Activated CD4-positive, CD25-positive, alpha-beta regulatory T cell treated with anti-CD3 and anti-CD28 coated beads, Interleukin-2, amount 50 U/mL, for 24 hours (primary cell): ENCODE measurements at regions not wholly inside any gene's neighbourhood (a gene's known extent, or its start where the extent isn't known, plus 50 kb on each side); places are given as distances from the start of the nearest gene placed in this dataset.
"Not testable (repeated sequence)": the region's sequence is repeated elsewhere in the genome, so short reads cannot be mapped to it uniquely, and the experiment has no call there.

ENCODE experiments used
- ATAC-seq, 2 donors: fragments of 150-1000 bp; cut with Tn5 transposase; one replicate each; pipeline ENCODE4 v1.10.0; 2021; ENCODE audit warnings: mild to moderate bottlenecking in 1 of 2, moderate library complexity in 1 of 2

DNA sequence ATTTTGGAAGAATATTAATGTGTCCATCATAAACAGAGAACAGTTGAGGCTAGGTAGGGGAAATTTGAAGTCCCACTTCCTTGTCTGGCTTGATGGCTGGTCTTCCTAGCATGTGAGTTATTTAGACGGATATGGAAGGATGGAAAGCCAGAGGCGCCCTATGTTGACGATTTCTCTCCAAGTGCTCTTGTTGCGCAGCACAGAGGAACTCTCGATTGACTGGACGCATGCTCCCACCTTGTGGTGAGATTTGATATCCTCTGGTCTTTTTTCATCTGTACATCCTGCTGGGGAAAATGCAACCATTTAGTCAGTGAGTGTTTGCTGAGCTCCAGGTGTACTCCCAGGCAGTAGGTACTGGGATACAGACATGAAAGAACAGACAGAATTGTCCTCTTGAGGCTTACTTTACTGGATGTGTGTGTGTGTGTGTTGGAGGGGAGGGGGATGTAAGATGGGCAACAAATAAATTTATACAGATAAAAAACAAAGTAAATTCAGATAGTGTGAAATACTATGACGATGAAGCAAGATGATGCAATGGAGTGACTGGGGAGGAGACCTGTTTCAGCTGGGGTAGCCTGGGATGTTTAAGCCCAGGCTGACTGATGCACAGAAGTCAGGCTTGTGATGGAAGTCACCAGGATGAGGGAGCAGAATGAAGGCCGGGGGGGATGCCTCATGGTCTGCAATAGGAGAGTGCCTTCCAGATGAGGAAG, 137.2 kb downstream of the TRIM43 start:
- ATAC-seq = no peak

DNA sequence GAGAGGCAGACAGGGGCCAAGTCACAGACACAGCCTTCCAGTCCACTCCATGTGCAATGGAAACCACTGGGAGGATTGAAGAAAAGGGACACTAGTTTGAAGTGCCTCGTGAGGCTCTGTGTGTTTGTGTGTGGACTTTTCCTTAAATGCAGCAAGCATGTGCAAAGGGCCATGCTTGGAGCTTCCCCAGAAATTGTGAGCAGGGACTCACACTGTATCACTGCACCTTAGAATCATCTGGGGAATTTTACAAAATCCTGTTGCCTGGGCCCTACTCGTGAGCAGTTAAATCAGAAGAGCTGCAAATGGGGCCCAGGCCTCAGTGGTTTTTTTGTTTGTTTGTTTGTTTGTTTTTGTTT, 137.8 kb downstream of the TRIM43 start:
- no peak for ATAC-seq

DNA sequence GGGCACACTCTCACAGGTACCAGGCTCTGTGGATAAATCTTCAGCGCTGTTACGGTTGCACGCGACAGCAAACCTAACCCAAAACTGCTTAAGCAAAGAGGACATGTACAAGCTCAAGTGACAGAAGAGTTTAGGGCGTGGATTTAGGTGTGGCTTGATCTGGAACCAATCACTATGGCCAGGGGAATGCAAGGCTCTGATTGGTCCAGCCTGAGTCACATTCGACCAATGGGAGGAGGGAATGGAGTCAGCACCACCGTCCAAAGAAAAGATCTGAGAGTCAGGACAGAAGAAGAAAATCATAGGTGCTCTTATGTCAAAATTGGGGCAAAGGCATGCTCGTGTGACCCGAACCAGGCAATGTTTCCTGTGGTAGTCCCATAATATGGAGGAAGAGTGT, 139.0 kb downstream of the TRIM43 start:
- no peak for ATAC-seq

DNA sequence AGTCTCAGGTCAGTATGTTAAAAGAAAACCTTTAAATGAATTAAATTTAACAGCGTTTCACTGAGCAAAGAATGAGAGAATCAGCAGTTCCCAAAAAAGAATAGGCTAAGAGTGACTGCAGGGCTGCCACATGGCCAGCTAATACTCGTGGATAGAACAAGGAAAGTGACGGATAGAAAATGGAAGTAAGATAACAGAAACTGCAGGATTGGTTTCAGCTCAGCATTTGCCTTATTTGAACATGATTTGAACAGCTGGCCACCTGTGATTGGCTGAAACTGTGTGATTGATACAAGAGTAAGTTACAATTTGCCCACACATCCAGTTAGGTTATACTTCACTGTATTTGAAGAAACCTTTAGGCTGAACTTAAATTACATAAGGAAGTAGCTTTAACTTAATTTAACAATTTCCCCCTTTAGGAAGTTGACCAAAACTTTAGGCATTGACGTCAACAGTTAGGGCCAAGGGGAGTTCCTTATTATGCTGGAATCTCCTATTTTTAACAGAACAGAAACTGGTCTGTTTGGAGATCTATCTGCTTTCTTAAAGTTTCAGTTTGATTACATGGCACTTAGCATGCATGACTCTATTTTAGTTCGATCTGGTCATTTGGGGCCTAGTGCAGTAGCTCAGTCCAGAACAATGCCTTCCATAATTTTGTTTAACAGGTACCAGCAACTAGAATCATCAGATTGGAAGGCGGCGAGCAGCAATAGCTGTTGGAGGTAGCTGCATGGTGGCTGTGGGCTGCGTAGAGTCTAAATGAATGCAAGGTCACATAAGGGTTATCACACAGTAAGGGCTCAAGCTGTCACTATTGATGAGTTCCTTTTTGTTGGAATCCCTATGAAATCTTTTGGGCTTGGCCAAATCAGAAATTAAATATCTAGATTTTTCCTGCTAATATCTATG, 143.4 kb downstream of the TRIM43 start:
- no peak for ATAC-seq

DNA sequence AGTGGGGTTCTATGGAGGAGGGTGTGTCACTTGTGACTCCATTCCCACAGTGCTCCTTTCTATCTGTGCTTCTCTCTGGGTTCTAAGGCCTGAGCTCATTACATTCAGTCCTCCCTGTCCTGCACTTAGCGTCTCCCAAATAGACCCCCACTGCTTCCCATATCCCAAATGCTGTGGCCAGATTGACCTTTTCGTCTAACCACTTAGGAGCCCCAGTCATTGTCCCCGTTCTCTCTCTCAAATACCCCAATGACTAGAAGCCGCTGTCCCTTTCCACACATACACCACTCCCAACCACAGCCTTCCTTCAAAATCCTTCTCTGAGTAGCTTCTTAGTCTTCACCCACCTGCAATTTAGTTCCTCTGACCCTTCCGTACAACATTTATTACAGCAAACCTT, 146.5 kb downstream of the TRIM43 start:
- ATAC-seq = no peak

DNA sequence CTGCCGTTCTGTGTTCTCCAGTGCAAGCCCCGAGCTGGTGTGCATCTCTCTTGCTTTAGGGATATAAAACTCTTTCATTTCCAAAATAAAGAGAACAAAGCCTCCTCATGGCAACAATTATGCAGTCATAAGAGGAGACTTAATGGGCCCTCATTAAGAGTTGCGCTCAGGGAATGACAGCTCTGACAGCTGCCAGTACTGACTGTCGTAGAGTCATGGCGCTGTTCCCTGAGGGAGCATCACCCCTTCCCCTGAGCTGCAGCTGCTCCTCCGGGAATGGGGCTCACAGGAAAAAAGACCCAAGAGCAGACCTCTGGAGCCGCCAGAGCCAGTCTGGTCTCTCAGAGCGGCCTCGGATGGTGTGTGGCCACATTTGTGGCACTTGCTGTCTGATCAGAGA, 160.3 kb downstream of the TRIM43 start:
- not testable (repeated sequence) for ATAC-seq

DNA sequence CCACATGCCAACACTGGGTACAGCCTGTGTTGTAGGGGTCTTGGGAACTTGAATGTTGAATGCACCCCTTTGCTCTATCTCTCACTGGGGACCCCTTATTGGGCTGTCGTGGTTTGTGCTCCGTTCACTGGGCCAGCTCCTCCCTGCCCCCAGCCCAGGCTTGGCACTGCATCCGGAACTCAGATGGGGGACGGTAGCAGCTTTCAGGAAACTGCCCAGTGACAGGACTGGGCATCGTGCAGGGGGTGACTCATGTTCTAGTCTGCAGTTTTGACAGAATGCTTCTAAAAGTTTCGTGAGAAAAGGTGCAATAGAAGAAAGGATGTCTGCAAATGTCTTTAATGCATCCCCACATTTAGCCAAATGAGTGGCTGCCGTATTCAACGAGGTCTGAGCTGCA, 162.0 kb downstream of the TRIM43 start:
- not testable (repeated sequence) for ATAC-seq

DNA sequence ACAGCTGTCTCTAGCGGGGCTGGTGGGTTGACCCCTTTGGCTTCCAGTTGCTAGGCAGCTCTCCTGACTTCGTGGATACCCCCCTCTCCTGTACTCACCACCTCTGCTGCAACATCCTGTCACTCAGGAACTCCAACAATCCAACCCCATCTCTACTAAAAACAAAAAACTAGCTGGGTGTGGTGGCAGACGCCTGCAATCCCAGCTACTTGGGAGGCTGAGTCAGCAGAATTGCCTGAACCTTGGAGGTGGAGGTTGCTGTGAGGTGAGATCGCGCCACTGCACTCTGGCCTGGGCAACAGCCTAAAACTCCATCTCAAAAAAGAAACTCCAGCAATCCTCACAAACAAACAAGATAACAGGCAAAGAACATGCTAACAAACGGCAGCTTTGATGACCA, 162.4 kb downstream of the TRIM43 start:
- ATAC-seq = not testable (repeated sequence)

DNA sequence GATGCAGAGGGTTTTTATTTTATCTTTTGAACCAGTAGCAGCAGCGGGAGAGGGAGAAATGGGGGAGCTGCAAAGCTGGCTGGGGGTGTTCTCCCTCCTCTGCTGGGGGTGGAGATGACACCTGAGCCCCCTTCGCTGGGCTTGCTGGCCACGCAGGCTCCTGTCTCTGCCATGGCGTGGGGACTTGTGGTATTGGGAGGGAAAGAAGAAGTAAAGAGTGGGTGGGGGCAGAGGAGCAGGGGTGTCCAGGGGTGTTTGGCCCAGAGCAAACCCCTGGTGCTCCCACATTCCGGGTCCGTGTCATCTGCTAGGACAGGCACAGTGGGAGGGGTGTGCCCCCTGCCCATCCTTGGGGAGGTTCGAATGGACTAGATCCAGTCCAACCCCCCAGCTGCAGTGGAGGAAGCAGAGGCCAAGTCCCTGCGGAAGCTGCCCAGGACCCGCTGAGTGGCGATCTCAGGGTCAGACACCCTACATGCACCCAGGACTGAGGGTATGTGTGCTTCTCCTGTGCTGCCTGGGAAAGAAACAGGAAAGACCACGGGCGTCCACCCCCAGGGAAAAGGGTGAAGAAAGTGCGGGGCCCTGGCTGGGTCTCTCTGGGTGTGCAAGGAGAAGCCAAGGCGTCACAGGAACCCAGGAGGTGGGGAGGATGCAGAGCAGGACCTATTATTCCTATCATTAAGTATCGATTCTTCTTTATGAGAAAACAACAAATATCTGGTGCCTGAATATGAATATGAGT, 163.2 kb downstream of the TRIM43 start:
- ATAC-seq = not testable (repeated sequence)

DNA sequence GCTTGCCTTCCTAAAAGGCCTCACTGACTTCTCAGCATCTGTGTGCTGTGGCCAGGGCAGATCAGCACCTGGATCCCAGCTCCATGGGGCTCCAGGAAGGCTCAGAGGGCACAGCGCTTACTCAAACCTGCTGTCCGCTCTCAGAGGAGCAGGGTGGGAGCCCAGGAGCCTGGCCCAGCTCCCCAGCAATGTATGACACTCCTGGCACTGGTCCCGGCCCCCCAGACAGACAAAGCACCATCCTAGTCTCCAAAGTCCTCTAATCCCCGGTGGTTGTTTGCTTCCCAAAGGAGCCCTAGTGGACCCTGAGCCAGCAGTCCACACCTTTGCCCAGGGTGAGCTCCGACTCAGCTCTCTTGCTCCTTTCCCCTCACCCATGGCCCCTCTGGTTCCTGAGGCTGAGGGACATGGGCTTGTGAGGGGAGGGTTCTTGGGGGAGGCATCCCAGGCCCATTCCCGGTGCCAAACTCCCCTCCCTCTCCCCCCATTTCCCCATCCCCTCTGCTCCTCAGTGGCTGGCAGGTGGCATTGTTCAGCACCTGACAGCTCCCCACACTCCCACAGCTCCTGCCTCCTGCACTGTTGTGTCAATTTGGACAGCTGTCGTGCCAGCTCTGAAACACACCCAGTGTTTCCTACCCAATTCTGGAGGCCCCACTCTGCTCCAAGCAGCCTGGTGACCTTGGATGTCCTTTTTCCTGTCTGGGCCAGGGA, 164.3 kb downstream of the TRIM43 start:
- not testable (repeated sequence) for ATAC-seq

DNA sequence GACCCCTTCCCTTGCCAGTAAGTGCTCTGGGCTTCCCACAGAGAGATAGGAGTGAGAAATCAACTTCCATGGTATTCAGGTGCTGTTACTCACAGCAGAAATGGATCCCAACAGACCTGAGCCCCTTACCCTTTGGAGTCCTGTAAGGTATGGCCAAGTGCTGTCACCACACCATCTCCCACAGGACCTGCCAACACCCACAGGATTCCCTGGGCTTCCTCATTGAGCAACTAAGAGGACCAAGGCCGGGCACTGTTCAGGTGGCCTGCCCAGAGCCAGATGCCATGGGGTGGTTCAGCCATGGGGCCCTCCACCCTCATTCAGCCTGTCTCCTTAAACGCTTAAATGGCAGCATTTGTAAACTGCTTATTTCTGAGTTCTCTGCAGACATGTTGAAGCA, 166.2 kb downstream of the TRIM43 start:
- ATAC-seq = no peak

DNA sequence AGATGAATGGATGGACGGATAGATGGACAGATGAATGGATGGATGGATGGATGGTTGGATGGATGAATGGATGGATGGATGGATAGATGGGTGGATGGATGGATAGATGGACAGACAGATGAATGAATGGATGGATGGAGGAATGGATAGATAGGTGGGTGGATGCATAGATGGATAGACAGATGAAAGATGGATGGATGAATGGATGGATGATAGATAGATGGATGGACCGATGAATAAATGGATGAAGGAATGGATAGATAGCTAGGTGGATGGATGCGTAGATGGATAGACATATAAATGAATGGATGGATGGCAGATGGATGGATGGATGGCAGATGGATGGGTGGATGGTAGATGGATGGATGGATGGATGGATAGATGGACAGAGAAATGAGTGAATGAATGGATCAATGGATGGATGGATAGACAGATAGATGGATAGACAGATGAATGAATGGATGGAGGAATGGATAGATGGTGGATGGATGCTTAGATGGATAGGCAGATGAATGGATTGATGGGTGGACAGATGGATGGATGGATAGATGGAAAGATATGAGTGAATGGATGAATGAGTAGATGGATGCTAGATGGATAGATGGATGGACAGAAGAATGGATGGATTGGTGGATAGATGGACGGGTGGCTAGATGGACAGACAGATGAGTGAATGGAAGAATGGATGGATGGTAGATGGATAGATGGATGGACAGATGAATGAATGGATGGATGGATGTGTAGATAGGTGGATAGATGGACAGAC, 167.9 kb downstream of the TRIM43 start:
- ATAC-seq = no peak

DNA sequence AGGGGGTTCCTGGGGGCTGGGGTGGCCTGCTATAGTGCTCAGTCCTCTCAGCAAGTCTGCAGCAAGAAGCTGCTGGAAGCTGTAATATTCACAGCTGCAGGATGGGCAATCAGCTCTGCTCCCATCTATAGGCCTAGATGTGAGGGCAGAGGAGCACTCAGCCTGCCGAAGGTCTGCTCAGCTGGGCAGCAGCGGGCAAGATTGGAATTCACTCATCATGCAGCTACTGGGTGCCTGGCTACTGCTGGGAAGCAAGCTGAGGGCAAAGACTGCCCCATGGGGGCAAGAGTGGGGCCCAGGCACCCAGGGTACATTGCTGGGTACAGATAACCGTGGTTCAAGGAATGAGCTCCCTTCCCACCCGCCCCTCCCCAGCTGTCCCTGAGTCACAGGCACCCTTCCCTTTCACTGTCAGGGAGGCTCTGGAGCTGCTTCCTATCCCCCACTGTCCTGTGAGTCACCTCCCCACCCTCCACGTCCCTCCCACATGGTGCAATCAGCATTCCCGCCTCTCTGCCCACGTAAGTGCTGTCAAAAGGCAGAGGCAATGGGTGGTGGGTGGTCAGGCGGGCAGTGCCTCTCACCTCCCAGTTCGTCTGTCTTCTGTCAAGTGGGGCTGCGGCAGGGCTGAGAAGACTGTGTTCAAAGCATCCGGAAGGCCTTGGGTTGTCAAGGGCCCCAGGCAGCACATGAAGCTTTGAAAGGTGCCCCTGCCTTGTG, 169.2 kb downstream of the TRIM43 start:
- ATAC-seq = no peak

DNA sequence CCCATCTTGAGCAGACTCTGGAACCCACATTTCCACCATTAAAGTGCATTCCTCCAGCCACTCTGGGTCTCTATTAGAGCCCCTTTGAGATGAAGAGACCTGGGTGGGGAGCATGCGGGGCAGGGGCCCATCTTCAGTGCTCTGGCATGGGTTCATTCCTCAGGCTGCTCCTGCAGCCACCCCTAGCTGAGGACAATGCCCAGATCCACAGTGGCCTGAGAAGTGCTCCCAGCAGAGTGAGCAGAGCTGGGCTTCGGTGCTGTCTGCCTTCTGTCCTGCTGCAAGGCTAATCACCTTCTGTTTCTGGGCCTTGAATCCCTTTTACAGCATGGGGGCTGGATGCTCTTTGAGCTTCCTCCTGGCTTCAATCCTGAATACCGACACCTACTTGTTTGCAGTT, 169.8 kb downstream of the TRIM43 start:
- no peak for ATAC-seq

DNA sequence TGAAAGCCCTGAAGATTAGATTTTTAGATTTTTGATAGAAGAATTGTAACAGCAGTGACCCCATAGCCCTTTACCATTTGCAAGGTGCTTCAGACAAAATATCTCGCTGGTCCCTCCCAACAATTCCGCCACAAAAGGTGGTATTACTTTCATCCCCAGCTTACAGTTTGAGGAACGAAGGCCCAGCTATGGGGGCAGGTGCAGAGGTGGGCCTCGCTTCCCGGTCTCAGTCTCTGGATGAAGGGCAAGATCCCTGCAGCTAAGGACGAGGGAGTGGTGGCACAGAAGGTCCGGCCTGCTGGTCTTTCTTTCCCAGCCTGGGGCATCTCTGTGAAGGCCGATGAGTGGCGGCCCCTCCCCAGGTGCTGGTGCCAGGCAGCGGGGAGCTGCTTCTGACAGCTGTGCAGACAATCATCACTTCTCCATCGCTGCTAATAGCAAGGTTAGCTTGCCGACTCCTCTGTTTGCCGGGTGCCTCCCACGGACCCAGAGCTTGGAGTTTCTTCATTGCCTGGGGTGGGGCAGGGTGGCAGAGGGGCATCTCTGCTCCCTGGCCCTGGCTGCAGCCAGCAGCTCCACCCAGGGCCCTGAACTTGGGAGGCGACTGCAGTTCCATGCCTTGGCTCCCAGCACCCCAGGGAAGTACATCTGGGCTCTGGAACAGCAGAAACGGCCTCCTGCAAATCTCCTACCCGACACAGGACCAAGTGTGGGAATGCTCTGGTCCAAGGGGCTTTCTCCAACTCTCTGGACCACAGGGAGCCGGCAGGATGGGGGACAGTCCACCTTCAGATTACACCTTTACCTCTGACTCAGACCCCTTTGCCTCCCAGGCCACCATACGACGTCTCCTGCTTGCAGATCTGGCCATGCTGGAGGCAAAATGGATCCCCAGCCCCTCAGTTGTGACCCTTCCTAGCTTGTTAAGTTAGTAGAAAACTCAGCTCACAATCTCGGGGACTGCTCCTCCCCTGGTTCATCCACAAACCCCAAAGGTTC, 170.5 kb downstream of the TRIM43 start:
- ATAC-seq = not testable (repeated sequence)

DNA sequence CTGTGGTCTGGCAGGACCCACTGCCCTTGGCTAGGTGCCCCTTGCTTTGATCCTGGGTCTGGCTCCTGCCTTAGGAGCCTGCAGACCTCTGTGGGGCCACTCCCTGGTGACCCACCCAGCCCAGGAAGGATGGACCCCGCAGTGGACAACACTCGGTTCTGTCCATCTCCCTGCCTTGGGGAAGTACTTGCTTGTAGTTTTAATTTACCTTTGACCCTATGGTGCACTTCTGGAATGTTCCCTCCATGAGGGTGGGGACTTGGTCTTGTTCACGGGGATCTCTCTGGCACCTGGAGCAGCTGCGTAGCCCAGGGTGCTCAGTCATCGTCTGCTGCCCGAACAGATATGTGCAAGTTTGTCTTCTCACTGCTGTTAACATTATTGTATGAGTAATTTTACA, 171.3 kb downstream of the TRIM43 start:
- ATAC-seq = not testable (repeated sequence)

DNA sequence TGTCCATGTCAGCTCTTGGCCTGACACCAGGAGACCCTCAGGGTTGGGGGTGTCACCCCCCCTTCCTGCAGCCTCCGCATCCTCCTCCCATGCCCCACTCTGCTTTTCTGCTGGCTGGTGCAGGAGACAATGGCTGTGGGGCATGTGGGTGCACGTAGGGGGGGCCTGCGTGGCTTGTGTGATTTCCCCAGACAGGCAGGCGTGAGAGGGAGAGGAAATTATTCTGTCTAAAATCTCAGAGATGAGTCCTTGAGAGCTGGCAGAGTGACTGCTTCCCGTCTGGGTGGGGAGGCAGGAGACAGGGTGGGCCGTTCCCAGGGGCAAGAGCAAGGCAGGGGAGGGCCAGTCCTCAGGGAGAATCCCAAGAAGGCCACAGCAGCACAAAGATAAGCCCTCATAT, 173.2 kb downstream of the TRIM43 start:
- not testable (repeated sequence) for ATAC-seq

DNA sequence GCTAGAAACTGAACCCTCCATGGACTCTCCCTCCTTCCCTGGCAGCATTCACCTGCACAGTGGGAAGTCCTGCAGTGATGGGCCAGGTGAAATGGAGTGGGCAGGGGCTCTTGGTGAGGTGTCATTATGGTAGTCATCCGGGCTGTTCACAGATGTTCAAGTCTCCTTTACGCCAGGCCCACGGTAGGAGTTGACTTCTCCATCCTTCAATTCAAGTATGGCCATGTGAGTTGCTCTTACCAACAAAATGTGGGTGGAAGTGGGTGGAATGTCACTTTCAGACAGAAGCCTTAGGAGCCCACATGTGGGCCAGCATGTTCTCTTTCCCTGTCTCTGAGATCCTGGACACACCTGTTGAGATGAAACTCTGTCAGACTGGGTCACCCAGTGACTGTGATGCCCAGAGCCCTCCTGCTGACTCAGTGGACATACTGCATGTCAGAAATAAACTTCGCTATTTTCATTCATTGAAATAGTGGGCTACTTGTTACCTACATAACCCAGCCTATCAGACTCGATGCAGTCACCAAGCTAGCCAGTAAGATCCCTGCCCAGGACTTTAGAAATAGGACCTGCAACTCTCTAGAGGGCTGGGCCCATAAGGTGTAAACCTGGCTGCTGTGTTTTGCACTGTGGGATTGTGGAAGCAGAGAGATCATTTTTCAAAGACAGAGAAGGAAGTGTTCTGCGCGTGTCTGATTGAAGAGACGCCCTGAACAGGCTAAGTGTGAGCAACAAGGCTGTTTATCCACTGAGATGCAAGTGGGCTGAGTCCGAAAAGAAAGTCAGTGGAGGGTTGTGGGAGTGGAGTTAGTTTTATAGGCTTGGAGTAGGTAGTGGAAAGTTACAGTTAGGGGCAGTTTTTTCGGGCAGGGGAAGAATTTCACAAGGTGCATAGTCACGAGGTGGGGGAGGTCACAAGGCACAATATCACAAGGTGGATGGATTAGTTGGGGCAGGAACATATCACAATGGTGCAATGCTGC, 174.4 kb downstream of the TRIM43 start:
- ATAC-seq = not testable (repeated sequence)

DNA sequence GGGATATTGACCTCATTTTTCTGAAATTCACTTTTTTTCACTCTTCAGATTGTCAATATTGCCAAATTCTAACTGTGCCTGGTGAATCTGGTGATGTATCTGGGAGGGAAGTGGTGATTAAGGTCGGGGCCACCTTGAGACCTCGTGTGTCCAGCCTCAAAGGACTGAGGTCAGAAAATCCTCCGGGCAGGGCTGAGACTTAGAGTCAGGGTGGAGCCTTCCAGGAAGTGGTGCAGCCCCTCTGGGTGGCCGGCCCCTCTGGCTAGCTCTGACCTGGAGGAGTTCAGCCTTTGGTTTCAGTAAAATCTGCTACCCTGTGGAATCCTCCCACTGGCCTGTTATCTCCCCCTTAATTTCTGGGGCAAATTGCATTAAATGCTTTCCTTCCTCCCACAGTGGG, 175.7 kb downstream of the TRIM43 start:
- not testable (repeated sequence) for ATAC-seq
